Stimulated activated CD4-positive, alpha-beta T cell treated with anti-CD3 and anti-CD28 coated beads, Interleukin-1b, Interleukin-23, amount 100 ng/mL, for 48 hours (primary cell): ENCODE measurements at regions not wholly inside any gene's neighbourhood (a gene's known extent, or its start where the extent isn't known, plus 50 kb on each side); places are given as distances from the start of the nearest gene placed in this dataset.

Experiments
- DNase-seq: peaks from one replicate; pipeline ENCODE4 v3.0.0-alpha.2; 2020

DNA sequence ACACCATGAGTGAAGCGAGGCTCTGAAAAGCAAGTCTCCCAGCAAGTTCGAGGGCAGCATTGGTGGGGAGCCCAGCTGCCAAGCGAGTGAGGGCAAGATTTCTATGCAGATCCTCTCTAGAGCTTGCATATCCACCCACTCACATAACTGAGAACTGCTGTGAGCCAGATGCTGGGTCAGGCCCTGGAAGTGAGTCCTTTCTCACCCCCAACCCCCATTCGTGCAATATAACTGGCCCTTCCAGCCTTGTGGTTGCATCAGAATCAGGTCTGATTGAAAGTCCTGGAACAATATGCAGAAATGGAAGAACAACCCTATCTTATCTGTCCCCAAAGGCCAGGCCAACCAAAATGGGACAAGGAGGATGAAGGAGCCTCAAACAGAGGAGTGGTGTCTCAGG, 146.6 kb downstream of the IRX5 start:
- no peak for DNase-seq

DNA sequence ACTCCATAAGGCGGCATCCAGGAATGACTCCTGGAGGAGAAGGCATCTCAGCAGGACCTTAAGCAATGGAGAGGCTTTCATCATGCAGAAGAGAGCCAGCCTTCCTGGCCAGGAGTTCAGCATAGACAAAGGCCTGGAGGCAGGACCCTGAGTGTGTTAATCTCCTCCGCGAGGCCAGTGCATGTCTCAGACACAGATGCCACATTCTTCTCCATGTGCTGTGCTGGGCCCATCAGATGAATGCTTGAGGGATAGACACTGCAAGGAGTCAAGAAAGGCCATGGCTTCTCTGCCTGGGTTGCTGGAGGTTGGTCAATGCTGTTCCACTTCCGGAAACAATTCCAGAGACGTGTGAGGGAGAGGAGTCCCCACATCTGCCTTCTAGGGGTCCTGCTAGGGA, 147.5 kb downstream of the IRX5 start:
- DNase-seq: no peak

GRCh38 chr16:55078699-55079410, 148.2 kb downstream of the IRX5 start:
- DNase-seq: no peak

GRCh38 chr16:55081622-55082590, 151.2 kb downstream of the IRX5 start:
- no peak for DNase-seq

- DNase-seq: no peak
These were observed 151.9 kb downstream of the IRX5 start for GRCh38 chr16:55082591-55082976.

- no peak for DNase-seq
These were observed 152.4 kb downstream of the IRX5 start for GRCh38 chr16:55083052-55083451.

- no peak for DNase-seq
These were observed 157.4 kb downstream of the IRX5 start for GRCh38 chr16:55088098-55088497.

DNA sequence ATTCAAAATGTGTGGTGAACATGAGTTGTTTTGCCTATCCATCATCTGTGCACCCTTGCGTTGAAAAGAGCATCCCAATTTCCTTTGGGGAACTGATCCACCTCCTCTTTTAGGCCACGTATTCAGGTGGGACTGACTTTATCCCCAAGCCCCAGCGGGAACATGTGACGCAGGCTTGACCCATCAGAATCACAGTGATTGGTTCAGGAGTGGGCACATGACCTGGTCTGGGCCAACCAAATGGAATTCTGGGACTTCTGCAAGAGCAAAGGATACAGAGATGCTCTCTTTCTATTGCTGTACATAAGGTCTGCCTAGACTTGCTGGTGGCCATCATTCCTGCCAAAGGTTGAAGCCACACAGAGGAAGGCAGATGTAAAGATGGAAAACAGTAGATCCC, 158.9 kb downstream of the IRX5 start:
- no peak for DNase-seq

DNA sequence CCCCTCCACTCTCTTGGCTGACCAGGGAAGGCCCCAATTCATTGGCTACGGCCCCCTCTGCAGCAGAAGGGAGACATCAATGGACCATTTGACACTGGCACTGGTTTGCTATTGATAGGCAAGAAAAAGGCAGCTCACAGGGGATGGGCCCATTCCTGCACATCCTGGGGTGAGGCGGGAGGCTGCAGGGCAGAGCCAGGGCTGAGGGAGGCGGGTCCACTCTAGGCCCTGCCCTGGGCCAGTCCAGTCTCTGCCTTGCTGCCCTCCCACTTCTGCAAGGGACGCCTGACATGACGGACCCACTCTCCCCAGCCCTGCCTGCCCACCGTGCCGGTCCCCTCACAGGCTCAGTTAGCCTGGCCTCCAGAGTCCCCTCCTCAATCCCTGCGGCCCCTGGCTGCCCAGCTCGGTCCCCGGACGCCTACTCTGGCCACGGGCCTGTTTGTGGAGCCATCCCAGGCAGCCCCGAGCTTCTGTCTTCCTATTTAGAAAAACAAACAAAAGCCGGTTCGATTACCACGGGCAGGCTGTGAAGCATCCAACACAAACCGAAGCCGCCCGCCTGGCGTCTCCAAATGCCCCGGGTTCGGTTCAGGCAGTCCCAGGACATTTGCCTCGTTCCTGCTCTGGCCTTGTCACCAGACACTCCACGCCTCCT, 160.7 kb downstream of the IRX5 start:
- DNase-seq: no peak

GRCh38 chr16:55091871-55092230, 161.2 kb downstream of the IRX5 start:
- no peak for DNase-seq

DNA sequence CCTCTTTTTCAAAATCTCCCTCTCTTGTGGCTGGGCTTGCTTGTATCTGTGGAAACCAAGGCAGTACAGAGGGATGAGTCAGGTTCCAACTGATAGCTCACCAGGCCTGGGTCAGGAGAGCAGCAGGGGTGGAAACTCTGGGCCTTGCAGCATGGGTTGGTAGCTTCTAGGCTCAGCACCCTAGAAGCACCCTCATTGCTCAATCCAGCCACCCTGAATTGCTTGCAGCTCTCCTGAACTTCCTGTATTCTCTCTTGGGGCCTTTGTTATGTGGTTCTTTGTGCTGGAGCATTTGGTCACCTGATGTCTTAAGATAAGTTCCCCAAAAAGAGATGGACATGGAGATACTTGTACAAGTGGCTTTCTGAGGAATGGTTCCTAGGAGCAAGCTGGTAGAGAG, 169.4 kb downstream of the IRX5 start:
- no peak for DNase-seq

DNA sequence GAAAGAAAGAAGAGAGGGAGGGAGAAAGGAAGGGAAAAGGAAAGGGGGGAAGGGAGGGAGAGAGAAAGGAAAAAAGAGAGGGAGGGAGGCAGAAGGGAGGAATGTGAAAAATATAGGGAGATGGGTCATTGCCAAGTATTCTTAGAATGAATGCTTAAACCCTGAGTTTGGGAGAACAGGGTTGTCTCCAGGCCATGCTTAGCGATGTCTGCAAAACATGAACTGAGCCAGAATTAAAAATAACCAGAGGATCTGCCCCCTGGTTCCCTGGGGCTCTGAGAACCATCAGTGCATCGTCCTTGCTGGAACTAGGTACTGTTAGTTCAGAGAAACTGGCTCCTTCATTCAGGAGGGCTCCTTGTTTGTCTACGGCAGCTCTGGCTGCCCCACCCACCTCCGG, 170.4 kb downstream of the IRX5 start:
- no peak for DNase-seq

GRCh38 chr16:55102077-55102476, 171.4 kb downstream of the IRX5 start:
- no peak for DNase-seq

DNA sequence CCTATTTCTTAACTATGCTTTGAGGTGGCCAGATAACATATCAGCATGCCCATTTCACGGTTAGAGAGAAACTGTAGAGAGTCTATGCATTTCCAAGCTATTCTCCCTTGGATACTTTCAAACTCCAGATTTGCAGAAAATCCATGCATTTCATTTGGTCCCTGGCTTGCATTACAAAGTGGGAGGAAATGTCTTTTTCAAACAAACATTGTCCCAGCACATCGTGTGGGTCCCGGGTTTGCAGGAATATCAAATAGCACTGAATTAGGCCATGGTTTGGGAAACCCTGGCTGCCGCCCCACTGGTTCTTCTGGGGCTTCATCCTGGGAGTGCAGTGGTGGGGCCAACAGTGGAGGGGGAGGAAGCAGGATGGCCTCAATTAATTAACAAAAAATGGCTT, 171.9 kb downstream of the IRX5 start:
- no peak for DNase-seq

DNA sequence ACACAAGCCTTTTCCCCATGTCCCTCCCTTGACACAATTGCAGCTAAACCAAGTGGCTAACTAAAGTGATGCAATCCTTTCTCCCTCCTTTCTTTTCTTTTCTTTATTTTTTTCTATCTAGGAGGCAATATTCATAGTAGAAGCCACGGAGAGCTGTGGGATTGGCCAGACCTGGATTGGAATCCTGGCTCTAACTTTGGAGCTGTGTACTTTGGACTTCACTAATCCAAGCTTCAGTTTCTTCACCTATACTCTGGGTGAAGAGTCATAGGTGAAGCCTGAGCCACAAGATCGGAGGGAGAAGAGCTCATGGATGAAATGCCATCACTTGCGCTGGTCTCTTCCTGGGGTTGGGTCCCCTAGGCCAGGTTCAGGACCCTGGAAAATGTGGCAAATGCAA, 177.2 kb downstream of the IRX5 start:
- DNase-seq: no peak

DNA sequence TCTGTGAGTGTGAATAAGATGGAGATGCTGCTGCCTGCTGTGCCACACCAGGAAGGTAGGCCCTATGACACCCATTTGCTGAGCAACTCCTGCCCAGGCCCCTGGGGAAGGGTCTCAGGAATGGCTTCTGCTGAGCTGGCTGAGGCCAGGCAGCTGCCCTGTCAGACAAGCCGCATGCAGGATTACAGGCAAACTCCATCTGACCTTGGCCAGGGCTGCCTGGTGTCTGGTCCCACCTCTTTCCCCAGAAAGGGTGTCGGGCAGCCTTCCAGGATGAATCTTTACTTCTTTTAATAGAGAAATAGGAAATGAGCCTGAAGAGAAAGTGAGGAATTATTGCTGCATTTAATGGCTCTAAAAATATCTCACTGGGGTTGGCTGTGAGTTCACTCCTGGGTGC, 182.5 kb downstream of the IRX5 start:
- DNase-seq: no peak

DNA sequence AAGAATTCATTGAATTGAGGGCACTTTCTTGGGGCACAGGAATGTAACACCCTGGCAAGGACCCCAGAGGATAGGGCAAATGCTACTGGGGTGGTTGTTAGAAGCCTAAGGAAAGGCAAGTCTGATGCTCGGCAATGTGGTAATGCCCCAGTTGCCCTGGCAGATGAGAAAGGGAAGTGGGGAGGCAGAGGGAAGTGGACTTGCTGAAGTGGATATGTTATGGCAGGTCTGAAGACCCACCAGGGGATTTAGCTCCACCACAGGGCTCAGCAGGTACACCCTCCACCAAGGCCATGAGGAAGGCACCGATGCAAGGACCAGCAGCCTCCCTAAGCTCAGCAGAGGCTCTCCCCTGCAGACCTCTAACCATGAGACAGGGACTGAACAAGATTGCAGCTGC, 184.8 kb downstream of the IRX5 start:
- DNase-seq: no peak

DNA sequence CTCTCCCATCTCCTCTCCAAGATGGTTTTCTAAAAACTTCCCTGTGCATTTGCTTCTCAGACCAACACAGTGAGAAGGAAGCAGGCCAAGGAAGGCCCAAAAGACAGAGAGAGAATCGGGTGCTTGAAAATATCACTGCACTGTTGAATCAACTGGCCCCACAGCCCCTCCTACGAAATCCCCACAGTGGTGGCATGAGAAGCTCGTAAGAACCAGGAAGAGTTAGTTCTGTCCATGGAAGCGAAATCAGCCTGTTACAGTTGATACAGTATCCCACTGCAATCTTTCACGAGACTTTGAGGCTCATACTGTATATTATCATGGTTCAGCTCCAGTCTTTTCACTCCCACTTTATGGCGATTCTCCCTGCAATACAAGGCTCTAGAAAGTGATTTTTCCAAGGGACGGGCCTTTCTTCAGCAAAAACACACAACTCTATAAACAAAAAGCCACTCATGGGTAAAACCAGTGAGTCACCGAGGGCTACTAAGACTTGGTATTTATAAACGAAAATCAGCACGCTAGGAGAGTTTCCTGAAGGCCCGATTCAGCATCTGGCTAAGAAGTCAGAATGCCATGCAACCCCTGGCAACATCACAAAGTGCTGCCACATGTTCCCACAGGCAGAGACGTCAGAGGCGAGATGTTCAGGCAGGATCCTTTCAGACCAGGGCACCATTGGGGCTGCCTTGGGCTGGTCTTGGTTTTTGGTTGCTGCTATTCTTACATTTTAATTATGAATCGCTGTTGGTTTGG, 185.7 kb downstream of the IRX5 start:
- DNase-seq: no peak

GRCh38 chr16:55118701-55119260, 188.1 kb downstream of the IRX5 start:
- no peak for DNase-seq

- no peak for DNase-seq
These were observed 189.7 kb downstream of the IRX5 start for GRCh38 chr16:55120408-55120807.

DNA sequence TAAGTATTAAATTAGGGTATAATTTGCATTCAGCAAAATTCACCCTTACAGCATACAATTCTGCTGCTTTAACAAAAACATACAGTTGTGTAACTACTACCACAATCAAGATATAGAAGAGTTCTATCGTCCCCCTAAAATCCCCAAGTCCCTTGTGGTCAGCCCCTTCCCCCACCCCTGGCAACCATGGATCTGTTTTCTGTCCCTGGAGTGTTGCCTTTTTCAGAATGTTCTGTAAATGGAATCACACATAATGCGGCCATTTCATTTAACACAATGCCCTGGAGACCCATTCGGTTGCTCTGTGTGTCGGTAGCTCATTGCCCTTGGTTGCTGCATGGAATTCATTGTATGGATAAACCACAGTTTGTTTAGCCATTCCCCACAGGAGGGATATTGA, 190.2 kb downstream of the IRX5 start:
- DNase-seq: no peak

DNA sequence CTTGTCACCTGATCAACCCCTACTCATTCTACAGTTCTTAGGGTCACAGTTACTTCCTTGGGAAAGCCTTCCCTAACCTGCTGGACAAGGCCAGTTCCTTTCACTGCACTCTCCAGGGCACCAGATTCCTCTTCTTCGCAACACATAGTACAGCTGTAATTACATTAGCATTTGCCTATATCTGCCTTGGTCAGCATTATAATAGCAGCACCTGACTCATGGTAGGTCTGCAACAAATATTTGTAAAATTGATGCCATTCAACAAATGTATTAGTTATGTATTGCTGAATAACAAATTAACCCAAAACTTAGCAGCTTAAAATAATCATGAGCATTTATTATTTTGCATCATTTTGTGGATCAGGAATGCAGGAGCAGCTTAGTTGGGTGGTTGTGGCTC, 193.0 kb downstream of the IRX5 start:
- DNase-seq: no peak
